HCT116 (cell line): ENCODE measurements at regions not wholly inside any gene's neighbourhood (a gene's known extent, or its start where the extent isn't known, plus 50 kb on each side); places are given as distances from the start of the nearest gene placed in this dataset.

ENCODE experiments used
- ATAC-seq: fragments of 200-7000 bp; cut with Tn5 transposase; 2 replicates; pipeline ENCODE4 v1.9.1; 2020; ENCODE audit warnings: mild to moderate bottlenecking, moderate library complexity
- BruUV-seq: library from RNA; stranded (reverse); fragments of 400-500 nt; replicated peaks from 2 replicates; lab custom pipeline; 2021; lab: Mats Ljungman, UMichigan
- CTCF ChIA-PET: fragments of 300-600 bp; sonication (Branson Sonifier 250); formaldehyde crosslinking; loops from one replicate; lab custom pipeline; 2021; ENCODE audit warnings: antibody characterized with exemption; lab: Charles Lee
- POLR2A ChIA-PET: fragments of 300-600, 350-600 bp; sonication (Branson Sonifier 250); formaldehyde crosslinking; loops from one replicate; lab custom pipeline; 2021; ENCODE audit warnings: antibody characterized with exemption; lab: Charles Lee
- RAD21 ChIA-PET, 2 experiments: fragments of 300-600 bp; sonication (Branson Sonifier 250); formaldehyde crosslinking; loops; one replicate each; lab custom pipeline; 2023; ENCODE audit warnings: low total read pairs in 2 of 2; ENCODE audit not compliant: uncharacterized antibody in 2 of 2, unreplicated experiment in 2 of 2, low non-redundant PET in 1 of 2; lab: Charles Lee
- DNase-seq: peaks from one replicate; pipeline ENCODE4 v3.0.0-alpha.2; 2010; ENCODE audit warnings: low read depth, low spot score
- H2AFZ ChIP-seq: fragments of 200-600 bp; shearing (Covaris generic), sonication (generic); 2 replicates; pipeline ENCODE4 v1.6.1; 2017; ENCODE audit warnings: low read depth, mixed run types, mixed read lengths, antibody characterized with exemption, low read length; ENCODE audit not compliant: poor library complexity, severe bottlenecking
- H3K27ac ChIP-seq: 2 replicates; pipeline ENCODE4 v1.5.1; 2012; ENCODE audit warnings: low read depth, low read length
- H3K27me3 ChIP-seq: fragments of 200-600 bp; sonication (generic); 2 replicates; pipeline ENCODE4 v1.6.1; 2016; ENCODE audit warnings: mixed run types, low read length, mixed read lengths; ENCODE audit not compliant: insufficient read depth
- H3K36me3 ChIP-seq, 2 experiments: fragments of 200-500 bp in 1 of 2; fragments of 200-600 bp in 1 of 2; sonication (Bioruptor generic) in 1 of 2; sonication (generic) in 1 of 2; 2 replicates each; pipeline versions ENCODE4 v1.5.1 to v1.6.1; 2014 to 2016; ENCODE audit warnings: low read length in 2 of 2, inconsistent platforms in 1 of 2, mixed read lengths in 1 of 2, mixed run types in 1 of 2; ENCODE audit not compliant: insufficient read depth in 2 of 2, control insufficient read depth in 1 of 2
- H3K4me1 ChIP-seq, 2 experiments: fragments of 200-600 bp in 1 of 2; sonication (generic) in 1 of 2; 2 replicates each; pipeline versions ENCODE4 v1.5.1 to v1.6.1; 2012 to 2017; ENCODE audit warnings: low read length in 2 of 2, inconsistent platforms in 1 of 2, mild to moderate bottlenecking in 1 of 2, mixed read lengths in 1 of 2, mixed run types in 1 of 2, moderate library complexity in 1 of 2; ENCODE audit not compliant: insufficient read depth in 2 of 2, control insufficient read depth in 1 of 2
- H3K4me2 ChIP-seq: fragments of 200-600 bp; sonication (generic); 2 replicates; pipeline ENCODE4 v1.6.1; 2017; ENCODE audit warnings: mixed run types, low read length, mixed read lengths
- H3K4me3 ChIP-seq, 2 experiments: fragments of 200-600 bp in 1 of 2; sonication (generic) in 1 of 2; replicated peaks in 1 of 2; 2 replicates each; pipeline ENCODE4 v1.5.1; 2011 to 2016; ENCODE audit warnings: low read length in 2 of 2, control low read depth in 1 of 2, low read depth in 1 of 2, mild to moderate bottlenecking in 1 of 2, mixed read lengths in 1 of 2, mixed run types in 1 of 2
- H3K79me2 ChIP-seq: fragments of 200-600 bp; sonication (generic); 2 replicates; pipeline ENCODE4 v1.6.1; 2017; ENCODE audit warnings: mild to moderate bottlenecking, mixed run types, low read length, moderate library complexity, mixed read lengths; ENCODE audit not compliant: insufficient read depth
- H3K9ac ChIP-seq: fragments of 200-600 bp; sonication (generic); 2 replicates; pipeline ENCODE4 v1.6.1; 2016; ENCODE audit warnings: low read length, mixed read lengths
- H3K9me2 ChIP-seq: fragments of 200-600 bp; sonication (generic), shearing (Covaris generic); 2 replicates; pipeline ENCODE4 v1.6.1; 2017; ENCODE audit warnings: mixed run types, mild to moderate bottlenecking, moderate library complexity; ENCODE audit not compliant: insufficient read depth
- H3K9me3 ChIP-seq, 2 experiments: fragments of 200-500 bp in 1 of 2; fragments of 200-600 bp in 1 of 2; sonication (Bioruptor generic) in 1 of 2; sonication (generic) in 1 of 2; 2 replicates each; pipeline ENCODE4 v1.6.1; 2014 to 2017; ENCODE audit warnings: low read length in 2 of 2, mixed read lengths in 2 of 2, inconsistent platforms in 1 of 2, low read depth in 1 of 2, mild to moderate bottlenecking in 1 of 2, mixed run types in 1 of 2, moderate library complexity in 1 of 2; ENCODE audit not compliant: control insufficient read depth in 1 of 2, insufficient read depth in 1 of 2
- H4K20me1 ChIP-seq: fragments of 200-600 bp; sonication (generic), shearing (Covaris generic); 2 replicates; pipeline ENCODE4 v1.6.1; 2017; ENCODE audit warnings: mixed run types, mild to moderate bottlenecking, moderate library complexity; ENCODE audit not compliant: insufficient read depth
- CEBPB ChIP-seq: IDR thresholded peaks from 2 replicates; pipeline ENCODE4 v1.6.1; 2012; ENCODE audit warnings: low read depth
- EGR1 ChIP-seq: IDR thresholded peaks from 2 replicates; pipeline ENCODE4 v1.6.1; 2012; ENCODE audit warnings: low read depth
- ELF1 ChIP-seq: IDR thresholded peaks from 2 replicates; pipeline ENCODE4 v1.6.1; 2012; ENCODE audit warnings: low read depth, borderline replicate concordance
- EZH2 ChIP-seq: fragments of 200-600 bp; sonication (generic); IDR thresholded peaks from 2 replicates; pipeline ENCODE4 v1.6.1; 2017; ENCODE audit warnings: antibody characterized with exemption, mixed run types
- JUND ChIP-seq: IDR thresholded peaks from 2 replicates; pipeline ENCODE4 v1.6.1; 2012
- MAX ChIP-seq: IDR thresholded peaks from 2 replicates; pipeline ENCODE4 v1.6.1; 2012
- POLR2AphosphoS5 ChIP-seq: IDR thresholded peaks from 2 replicates; pipeline ENCODE4 v1.6.1; 2011; ENCODE audit warnings: mild to moderate bottlenecking, low read depth, low read length, moderate library complexity
- RAD21 ChIP-seq: IDR thresholded peaks from 2 replicates; pipeline ENCODE4 v1.6.1; 2012; ENCODE audit warnings: low read depth, mild to moderate bottlenecking
- REST ChIP-seq: IDR thresholded peaks from 2 replicates; pipeline ENCODE4 v1.6.1; 2012; ENCODE audit warnings: low read depth
- SIN3A ChIP-seq: IDR thresholded peaks from 2 replicates; pipeline ENCODE4 v1.6.1; 2012; ENCODE audit warnings: low read depth
- SP1 ChIP-seq: IDR thresholded peaks from 2 replicates; pipeline ENCODE4 v1.6.1; 2012; ENCODE audit warnings: low read depth
- SRF ChIP-seq: IDR thresholded peaks from 2 replicates; pipeline ENCODE4 v1.6.1; 2012; ENCODE audit warnings: low read depth
- YY1 ChIP-seq: IDR thresholded peaks from 2 replicates; pipeline ENCODE4 v1.6.1; 2011; ENCODE audit warnings: low read length, low read depth, moderate library complexity, mild to moderate bottlenecking; ENCODE audit not compliant: insufficient replicate concordance; ENCODE audit errors: extremely low read depth
- intact Hi-C: fragments of 100-400 bp; cut with micrococcal nuclease; formaldehyde crosslinking; loops from 2 replicates; pipeline ENCODE4 v1.10.0; 2022
- TF ChIP-seq, protein P1 (sequence below), 3 experiments: fragments of 200-600 bp in 1 of 3; sonication (generic) in 1 of 3; IDR thresholded peaks in 2 of 3; conservative IDR thresholded peaks in 1 of 3; 2 replicates each; pipeline ENCODE4 v1.5.1; 2012 to 2017; ENCODE audit warnings: low read depth in 2 of 3, low read length in 2 of 3, antibody characterized with exemption in 1 of 3, borderline replicate concordance in 1 of 3, control low read depth in 1 of 3, mild to moderate bottlenecking in 1 of 3, mixed read lengths in 1 of 3, mixed run types in 1 of 3, moderate library complexity in 1 of 3; ENCODE audit not compliant: insufficient read depth in 1 of 3

- TF ChIP-seq POLR2AphosphoS5: no peak
- TF ChIP-seq, protein P1, sequence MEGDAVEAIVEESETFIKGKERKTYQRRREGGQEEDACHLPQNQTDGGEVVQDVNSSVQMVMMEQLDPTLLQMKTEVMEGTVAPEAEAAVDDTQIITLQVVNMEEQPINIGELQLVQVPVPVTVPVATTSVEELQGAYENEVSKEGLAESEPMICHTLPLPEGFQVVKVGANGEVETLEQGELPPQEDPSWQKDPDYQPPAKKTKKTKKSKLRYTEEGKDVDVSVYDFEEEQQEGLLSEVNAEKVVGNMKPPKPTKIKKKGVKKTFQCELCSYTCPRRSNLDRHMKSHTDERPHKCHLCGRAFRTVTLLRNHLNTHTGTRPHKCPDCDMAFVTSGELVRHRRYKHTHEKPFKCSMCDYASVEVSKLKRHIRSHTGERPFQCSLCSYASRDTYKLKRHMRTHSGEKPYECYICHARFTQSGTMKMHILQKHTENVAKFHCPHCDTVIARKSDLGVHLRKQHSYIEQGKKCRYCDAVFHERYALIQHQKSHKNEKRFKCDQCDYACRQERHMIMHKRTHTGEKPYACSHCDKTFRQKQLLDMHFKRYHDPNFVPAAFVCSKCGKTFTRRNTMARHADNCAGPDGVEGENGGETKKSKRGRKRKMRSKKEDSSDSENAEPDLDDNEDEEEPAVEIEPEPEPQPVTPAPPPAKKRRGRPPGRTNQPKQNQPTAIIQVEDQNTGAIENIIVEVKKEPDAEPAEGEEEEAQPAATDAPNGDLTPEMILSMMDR (IDR thresholded peaks at IDR 0.05 in 2 of 3, conservative IDR thresholded peaks at IDR 0.05 in 1 of 3; ENCODE audit: borderline replicate concordance in 1 of 3, insufficient read depth in 1 of 3, low read depth in 2 of 3, low read length in 2 of 3): no peak
- no peak for TF ChIP-seq SP1
- no peak for TF ChIP-seq SRF
- TF ChIP-seq YY1: no peak
- TF ChIP-seq EZH2: no peak
- TF ChIP-seq CEBPB: no peak
- TF ChIP-seq ELF1: no peak
- no peak for TF ChIP-seq SIN3A
- no peak for TF ChIP-seq MAX
- TF ChIP-seq JUND: no peak
- no peak for TF ChIP-seq REST
- TF ChIP-seq RAD21: no peak
- TF ChIP-seq EGR1: no peak
- no peaks in the 10 kb centered on the region for H3K4me1 ChIP-seq
- H3K9me2 ChIP-seq: no peaks in the 10 kb centered on the region
- peaks cover 13% of the 10 kb centered on the region; the same call in 1 of the 2 replicates for H3K27me3 ChIP-seq
- RAD21 ChIA-PET: no interaction called here
- no peaks in the 10 kb centered on the region for H3K79me2 ChIP-seq
- intact Hi-C loops: no loop called here
- no TSS peak for BruUV-seq
- CTCF ChIA-PET: no interaction called here
- H3K9me3 ChIP-seq: no peaks in the 10 kb centered on the region; a peak in 1 of 4 replicates
- POLR2A ChIA-PET: no interaction called here
- H4K20me1 ChIP-seq: no peaks in the 10 kb centered on the region
- no peak overlapping the region for H3K27ac ChIP-seq
- no peak overlapping the region for H2AFZ ChIP-seq
- ATAC-seq: no peak; the same call in 1 of the 2 replicates
- H3K36me3 ChIP-seq: no peaks in the 10 kb centered on the region
- H3K9ac ChIP-seq: no peak overlapping the region
- H3K4me3 ChIP-seq: no peak overlapping the region
- H3K4me2 ChIP-seq: no peak overlapping the region
- no peak for DNase-seq
These were observed 72.3 kb upstream of the ACTRT2 start for GRCh38 chr1:2948751-2949680.
